ENCODE measurements at regions not wholly inside any gene's neighbourhood (a gene's known extent, or its start where the extent isn't known, plus 50 kb on each side); places are given as distances from the start of the nearest gene placed in this dataset.

- POLR2A ChIA-PET, result no interaction called here
- DNase-seq (ENCODE audit: low read depth, low spot score), result no peak
- no peak overlapping the region for H3K4me3 ChIP-seq (ENCODE audit: low read depth, low read length)
- no peak for TF ChIP-seq CTCF (IDR thresholded peaks at IDR 0.05; ENCODE audit: insufficient read depth, low read length, missing control alignments)
- CTCF ChIA-PET, result interaction anchor here (1.6 kb wide), 1 partner anchor 40 kb away, joined by 4 read pairs; no protein-coding TSS in a partner anchor
Measured at GRCh38 chr10:132487241-132488135, 50.1 kb upstream of the INPP5A start.

Data from AG04449 (cell line).